ENCODE measurements at regions not wholly inside any gene's neighbourhood (a gene's known extent, or its start where the extent isn't known, plus 50 kb on each side); places are given as distances from the start of the nearest gene placed in this dataset.

- Histone ChIP-seq H4K20me1 (ENCODE audit: insufficient read depth, low read length) (no peaks in the 10 kb centered on the region), H3K27me3 (ENCODE audit: insufficient read depth, low read length, poor library complexity) (no peaks in the 10 kb centered on the region), H3K4me2 (ENCODE audit: insufficient read depth, low read length) (no peak overlapping the region), H3K79me2 (ENCODE audit: insufficient read depth, low read length) (no peaks in the 10 kb centered on the region), H3K4me1 (ENCODE audit: insufficient read depth, low read length) (no peaks in the 10 kb centered on the region), H3K27ac (ENCODE audit: low read length) (no peak overlapping the region), H3K9me3 (ENCODE audit: insufficient read depth, low read length, severe bottlenecking) (no peaks in the 10 kb centered on the region), H3K9ac (ENCODE audit: low read depth, low read length) (no peak overlapping the region), H3K4me3 (ENCODE audit: low read depth in 1 of 2, low read length in 2 of 2) (no peak overlapping the region), H3K36me3 (ENCODE audit: insufficient read depth, low read length) (no peaks in the 10 kb centered on the region), H2AFZ (ENCODE audit: low read depth, low read length) (no peak overlapping the region)
- TF ChIP-seq, protein P1, sequence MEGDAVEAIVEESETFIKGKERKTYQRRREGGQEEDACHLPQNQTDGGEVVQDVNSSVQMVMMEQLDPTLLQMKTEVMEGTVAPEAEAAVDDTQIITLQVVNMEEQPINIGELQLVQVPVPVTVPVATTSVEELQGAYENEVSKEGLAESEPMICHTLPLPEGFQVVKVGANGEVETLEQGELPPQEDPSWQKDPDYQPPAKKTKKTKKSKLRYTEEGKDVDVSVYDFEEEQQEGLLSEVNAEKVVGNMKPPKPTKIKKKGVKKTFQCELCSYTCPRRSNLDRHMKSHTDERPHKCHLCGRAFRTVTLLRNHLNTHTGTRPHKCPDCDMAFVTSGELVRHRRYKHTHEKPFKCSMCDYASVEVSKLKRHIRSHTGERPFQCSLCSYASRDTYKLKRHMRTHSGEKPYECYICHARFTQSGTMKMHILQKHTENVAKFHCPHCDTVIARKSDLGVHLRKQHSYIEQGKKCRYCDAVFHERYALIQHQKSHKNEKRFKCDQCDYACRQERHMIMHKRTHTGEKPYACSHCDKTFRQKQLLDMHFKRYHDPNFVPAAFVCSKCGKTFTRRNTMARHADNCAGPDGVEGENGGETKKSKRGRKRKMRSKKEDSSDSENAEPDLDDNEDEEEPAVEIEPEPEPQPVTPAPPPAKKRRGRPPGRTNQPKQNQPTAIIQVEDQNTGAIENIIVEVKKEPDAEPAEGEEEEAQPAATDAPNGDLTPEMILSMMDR (IDR thresholded peaks at IDR 0.05; ENCODE audit: borderline replicate concordance, extremely low read depth, low read length, poor library complexity, severe bottlenecking): no peak
- no peak for TF ChIP-seq EZH2 (IDR thresholded peaks at IDR 0.05; ENCODE audit: borderline replicate concordance, low read depth, low read length, severe bottlenecking)
- ATAC-seq (ENCODE audit: insufficient read depth, low read depth): no peak
- DNase-seq: no peak
Measured at GRCh38 chr16:50916040-50916439, 174.2 kb downstream of the CYLD start.

DNA sequence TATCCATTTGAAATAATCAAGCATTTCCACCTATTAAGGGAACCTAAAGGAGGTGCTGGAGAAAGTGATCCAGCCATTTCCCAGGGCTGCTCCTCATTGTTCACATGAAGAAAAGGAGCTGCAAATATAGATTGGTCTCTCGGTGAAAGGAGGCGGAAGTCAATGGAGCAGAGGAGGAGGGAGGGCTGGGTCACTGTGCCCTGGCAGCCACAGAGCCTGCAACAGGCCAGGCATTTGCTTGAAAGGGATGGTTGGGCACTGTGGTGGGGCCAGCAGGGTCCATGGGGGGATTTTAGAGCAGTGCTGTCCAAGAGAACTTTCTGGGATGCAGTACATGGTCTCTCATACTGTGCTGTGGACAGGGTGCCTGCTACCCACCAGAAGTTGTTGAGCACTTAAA is 173.2 kb downstream of the CYLD start:
- no peaks in the 10 kb centered on the region for H3K79me2 ChIP-seq (ENCODE audit: insufficient read depth, low read length)
- no peak for DNase-seq
- no peak overlapping the region for H3K27ac ChIP-seq (ENCODE audit: low read length)
- no peak for ATAC-seq (ENCODE audit: insufficient read depth, low read depth)
- H2AFZ ChIP-seq (ENCODE audit: low read depth, low read length): no peak overlapping the region
- H3K4me3 ChIP-seq (ENCODE audit: low read depth in 1 of 2, low read length in 2 of 2): no peak overlapping the region
- no peaks in the 10 kb centered on the region for H3K9me3 ChIP-seq (ENCODE audit: insufficient read depth, low read length, severe bottlenecking)
- H3K4me1 ChIP-seq (ENCODE audit: insufficient read depth, low read length): no peaks in the 10 kb centered on the region
- H3K27me3 ChIP-seq (ENCODE audit: insufficient read depth, low read length, poor library complexity): no peaks in the 10 kb centered on the region
- H4K20me1 ChIP-seq (ENCODE audit: insufficient read depth, low read length): no peaks in the 10 kb centered on the region
- H3K4me2 ChIP-seq (ENCODE audit: insufficient read depth, low read length): no peak overlapping the region
- no peak for TF ChIP-seq EZH2 (IDR thresholded peaks at IDR 0.05; ENCODE audit: borderline replicate concordance, low read depth, low read length, severe bottlenecking)
- TF ChIP-seq, protein P1 (IDR thresholded peaks at IDR 0.05; ENCODE audit: borderline replicate concordance, extremely low read depth, low read length, poor library complexity, severe bottlenecking): no peak
- H3K36me3 ChIP-seq (ENCODE audit: insufficient read depth, low read length): no peaks in the 10 kb centered on the region
- H3K9ac ChIP-seq (ENCODE audit: low read depth, low read length): no peak overlapping the region

GRCh38 chr16:50910736-50911100 is 168.8 kb downstream of the CYLD start:
- Histone ChIP-seq H3K4me3 (ENCODE audit: low read depth in 1 of 2, low read length in 2 of 2) (no peak overlapping the region), H3K36me3 (ENCODE audit: insufficient read depth, low read length) (no peaks in the 10 kb centered on the region), H3K27ac (ENCODE audit: low read length) (no peak overlapping the region), H2AFZ (ENCODE audit: low read depth, low read length) (no peak overlapping the region), H3K9me3 (ENCODE audit: insufficient read depth, low read length, severe bottlenecking) (no peaks in the 10 kb centered on the region), H3K9ac (ENCODE audit: low read depth, low read length) (no peak overlapping the region), H3K4me2 (ENCODE audit: insufficient read depth, low read length) (no peak overlapping the region), H4K20me1 (ENCODE audit: insufficient read depth, low read length) (no peaks in the 10 kb centered on the region), H3K4me1 (ENCODE audit: insufficient read depth, low read length) (no peaks in the 10 kb centered on the region), H3K27me3 (ENCODE audit: insufficient read depth, low read length, poor library complexity) (no peaks in the 10 kb centered on the region), H3K79me2 (ENCODE audit: insufficient read depth, low read length) (no peaks in the 10 kb centered on the region)
- no peak for TF ChIP-seq EZH2 (IDR thresholded peaks at IDR 0.05; ENCODE audit: borderline replicate concordance, low read depth, low read length, severe bottlenecking)
- TF ChIP-seq, protein P1 (IDR thresholded peaks at IDR 0.05; ENCODE audit: borderline replicate concordance, extremely low read depth, low read length, poor library complexity, severe bottlenecking): no peak
- no peak for DNase-seq
- ATAC-seq (ENCODE audit: insufficient read depth, low read depth): no peak

All from DND-41 (cell line).